Activated naive CD8-positive, alpha-beta T cell treated with anti-CD3 and anti-CD28 coated beads, Interleukin-2, amount 50 U/mL, for 24 hours (primary cell): ENCODE measurements at regions not wholly inside any gene's neighbourhood (a gene's known extent, or its start where the extent isn't known, plus 50 kb on each side); places are given as distances from the start of the nearest gene placed in this dataset.
"Not testable (repeated sequence)": the region's sequence is repeated elsewhere in the genome, so short reads cannot be mapped to it uniquely, and the experiment has no call there.

ENCODE experiments used
- ATAC-seq: fragments of 150-1000 bp; cut with Tn5 transposase; one replicate; pipeline ENCODE4 v1.10.0; 2021
- DNase-seq: peaks from one replicate; pipeline ENCODE4 v3.0.0; 2021
- H3K27ac Mint-ChIP-seq: one replicate; pipeline ENCODE4 v1.8.0; 2021; ENCODE audit warnings: mild to moderate bottlenecking, mixed read lengths
- H3K27me3 Mint-ChIP-seq: one replicate; pipeline ENCODE4 v1.8.0; 2021; ENCODE audit warnings: mixed read lengths
- H3K36me3 Mint-ChIP-seq: one replicate; pipeline ENCODE4 v1.8.0; 2021; ENCODE audit warnings: low read depth, mixed read lengths
- H3K4me1 Mint-ChIP-seq: one replicate; pipeline ENCODE4 v1.8.0; 2021; ENCODE audit warnings: mixed read lengths
- H3K4me3 Mint-ChIP-seq: one replicate; pipeline ENCODE4 v1.8.0; 2021; ENCODE audit warnings: mild to moderate bottlenecking, moderate library complexity, mixed read lengths
- H3K9me3 Mint-ChIP-seq: one replicate; pipeline ENCODE4 v1.8.0; 2021; ENCODE audit warnings: mixed read lengths

DNA sequence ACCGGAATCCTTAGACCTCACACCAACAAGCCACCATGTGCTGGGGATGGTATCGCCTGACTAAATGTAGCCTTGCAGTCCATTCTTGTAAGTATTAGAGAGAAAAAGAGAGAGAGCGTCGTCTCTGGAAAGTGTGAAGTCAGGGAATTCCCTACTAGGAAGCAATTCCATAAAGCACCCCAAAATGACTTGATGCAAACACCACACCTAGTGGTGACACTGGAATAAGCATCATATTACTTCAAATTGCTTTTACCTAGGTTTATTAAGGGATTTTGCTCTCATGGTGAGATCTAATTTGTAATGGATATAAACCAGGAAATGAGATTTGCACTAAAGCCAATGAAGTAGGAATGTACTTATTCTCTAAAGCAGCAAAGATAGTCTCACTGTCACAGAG lies 111.4 kb upstream of the METTL9 start:
- H3K4me1 Mint-ChIP-seq, H3K4me3 Mint-ChIP-seq, H3K9me3 Mint-ChIP-seq, ATAC-seq, DNase-seq, H3K27ac Mint-ChIP-seq, H3K27me3 Mint-ChIP-seq, H3K36me3 Mint-ChIP-seq: not testable (repeated sequence)

DNA sequence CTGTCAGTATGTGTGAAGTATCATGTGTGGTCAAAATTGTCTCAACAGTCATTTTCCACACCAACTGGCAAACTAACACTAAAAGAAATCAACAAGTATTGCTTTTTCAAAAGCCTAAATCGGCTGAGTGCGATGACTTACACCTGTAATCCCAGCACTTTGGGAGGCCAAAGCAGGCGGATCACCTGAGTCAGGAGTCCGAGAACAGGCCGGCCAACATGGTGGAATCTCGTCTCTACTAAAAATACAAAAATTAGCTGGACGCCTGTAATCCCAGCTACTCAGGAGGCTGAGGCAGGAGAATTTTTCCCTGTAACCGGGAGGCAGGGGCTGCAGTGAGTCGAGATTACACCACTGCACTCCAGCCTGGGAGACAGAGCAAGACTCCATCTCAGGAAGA lies 100.3 kb upstream of the METTL9 start:
- H3K9me3 Mint-ChIP-seq, H3K27ac Mint-ChIP-seq, DNase-seq, H3K4me3 Mint-ChIP-seq, ATAC-seq, H3K27me3 Mint-ChIP-seq, H3K36me3 Mint-ChIP-seq: not testable (repeated sequence)
- peaks cover 16% of the 10 kb centered on the region for H3K4me1 Mint-ChIP-seq

DNA sequence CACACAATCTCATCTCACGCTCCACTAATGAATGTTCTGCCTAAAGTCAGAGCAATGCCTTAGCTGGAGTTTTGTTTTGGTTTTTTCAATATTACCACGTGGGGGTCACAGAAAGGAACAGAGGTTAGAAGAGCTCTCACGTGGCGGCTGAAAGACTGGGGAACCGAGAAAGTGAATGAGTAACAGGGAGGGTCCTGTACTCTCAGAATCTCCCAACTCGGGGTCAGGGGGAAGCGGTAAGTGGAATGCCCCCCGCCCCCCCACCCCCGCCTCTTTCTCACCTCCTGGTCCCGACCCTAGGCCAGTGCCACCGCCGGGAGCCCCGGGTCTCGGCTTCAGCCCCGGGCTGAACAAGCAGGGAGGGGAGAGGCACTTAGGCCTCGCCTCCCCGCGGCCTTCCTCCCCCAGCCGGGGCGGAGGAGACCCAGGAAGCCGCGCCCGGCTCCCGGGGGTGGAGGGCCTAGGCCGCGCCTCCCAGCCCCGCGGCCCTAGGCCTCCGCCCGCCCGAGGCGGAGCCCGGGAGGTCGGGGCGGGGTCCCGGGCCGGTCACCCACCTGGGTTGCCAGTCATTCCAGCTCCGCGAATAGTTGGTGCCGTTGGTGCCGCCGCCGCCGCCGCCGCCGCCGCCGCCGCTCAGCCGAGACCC lies 98.0 kb upstream of the METTL9 start:
- ATAC-seq: peak; percentile 73
- Mint-ChIP-seq H3K4me3 (peak overlapping the region; percentile 81), H3K4me1 (peaks cover 23% of the 10 kb centered on the region), H3K27ac (peak overlapping the region; percentile 87)
- not testable (repeated sequence) for H3K36me3 Mint-ChIP-seq, H3K9me3 Mint-ChIP-seq, H3K27me3 Mint-ChIP-seq
- peak; percentile 58 for DNase-seq

DNA sequence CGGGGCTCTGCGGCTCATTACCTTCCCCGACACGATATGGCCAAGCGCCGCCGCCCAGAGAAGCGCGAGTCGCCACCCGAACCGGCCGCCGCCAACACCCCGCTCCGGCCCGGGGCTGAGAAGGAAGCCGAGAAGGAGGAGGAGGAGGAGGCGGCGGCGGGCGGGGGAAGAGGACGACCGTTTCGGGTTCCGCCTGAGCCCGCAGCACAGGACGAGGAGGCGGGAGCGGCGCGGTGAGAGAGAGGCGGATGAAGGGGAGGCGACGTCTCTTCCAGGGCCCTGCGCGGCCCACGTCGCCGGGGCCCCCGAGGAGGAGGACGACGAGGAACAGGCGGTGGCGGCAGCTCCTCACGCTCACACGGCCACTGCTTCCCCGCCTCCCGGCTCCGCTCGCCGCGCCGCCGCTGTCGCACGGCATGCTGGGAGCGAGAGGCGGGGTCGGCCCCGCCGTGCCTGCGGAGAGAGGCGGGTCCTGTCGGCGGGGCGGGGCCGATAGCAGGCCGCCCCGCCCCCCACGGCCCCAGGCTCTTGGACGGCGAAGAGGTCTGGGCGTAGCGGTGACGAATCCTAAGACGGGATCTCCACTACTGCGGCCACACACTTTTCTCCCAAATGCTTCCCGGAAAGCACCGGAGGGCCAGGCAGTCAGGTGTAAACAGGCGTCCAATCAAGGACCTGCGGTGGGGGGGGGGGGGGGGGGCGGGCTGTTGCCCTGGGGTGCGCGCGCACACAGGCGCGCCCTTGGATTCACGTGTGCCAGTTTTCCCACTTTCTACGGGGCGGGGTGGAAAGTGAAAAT lies 97.3 kb upstream of the METTL9 start:
- DNase-seq (peak; percentile 92), ATAC-seq (peak; percentile 82)
- H3K9me3 Mint-ChIP-seq: no peaks in the 10 kb centered on the region
- H3K4me1 Mint-ChIP-seq: peaks cover 30% of the 10 kb centered on the region
- H3K27me3 Mint-ChIP-seq: no peaks in the 10 kb centered on the region
- H3K4me3 Mint-ChIP-seq: peak overlapping the region; percentile 81
- peak overlapping the region; percentile 87 for H3K27ac Mint-ChIP-seq
- peaks cover 10% of the 10 kb centered on the region for H3K36me3 Mint-ChIP-seq

DNA sequence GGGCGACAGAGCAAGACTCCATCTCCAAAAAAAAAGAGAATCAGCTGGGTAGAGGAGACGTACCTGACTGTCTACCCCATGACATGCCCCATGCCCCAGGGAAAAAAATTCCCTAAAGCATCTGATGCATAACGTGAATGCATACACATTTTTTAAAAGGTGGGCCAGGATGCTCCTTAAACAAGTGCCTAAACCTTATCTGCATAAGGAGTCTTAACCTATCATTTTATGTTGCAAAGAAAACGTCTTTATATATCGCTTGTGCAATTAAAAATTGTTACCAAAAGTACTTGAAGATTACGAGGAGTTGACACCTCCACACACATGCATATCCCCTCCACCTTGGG lies 95.8 kb upstream of the METTL9 start:
- not testable (repeated sequence) for H3K4me3 Mint-ChIP-seq, ATAC-seq, H3K9me3 Mint-ChIP-seq, H3K27me3 Mint-ChIP-seq
- Mint-ChIP-seq H3K36me3 (peaks cover 17% of the 10 kb centered on the region), H3K4me1 (peaks cover 40% of the 10 kb centered on the region), H3K27ac (peak overlapping the region; percentile 81)
- peak; percentile 1 for DNase-seq

DNA sequence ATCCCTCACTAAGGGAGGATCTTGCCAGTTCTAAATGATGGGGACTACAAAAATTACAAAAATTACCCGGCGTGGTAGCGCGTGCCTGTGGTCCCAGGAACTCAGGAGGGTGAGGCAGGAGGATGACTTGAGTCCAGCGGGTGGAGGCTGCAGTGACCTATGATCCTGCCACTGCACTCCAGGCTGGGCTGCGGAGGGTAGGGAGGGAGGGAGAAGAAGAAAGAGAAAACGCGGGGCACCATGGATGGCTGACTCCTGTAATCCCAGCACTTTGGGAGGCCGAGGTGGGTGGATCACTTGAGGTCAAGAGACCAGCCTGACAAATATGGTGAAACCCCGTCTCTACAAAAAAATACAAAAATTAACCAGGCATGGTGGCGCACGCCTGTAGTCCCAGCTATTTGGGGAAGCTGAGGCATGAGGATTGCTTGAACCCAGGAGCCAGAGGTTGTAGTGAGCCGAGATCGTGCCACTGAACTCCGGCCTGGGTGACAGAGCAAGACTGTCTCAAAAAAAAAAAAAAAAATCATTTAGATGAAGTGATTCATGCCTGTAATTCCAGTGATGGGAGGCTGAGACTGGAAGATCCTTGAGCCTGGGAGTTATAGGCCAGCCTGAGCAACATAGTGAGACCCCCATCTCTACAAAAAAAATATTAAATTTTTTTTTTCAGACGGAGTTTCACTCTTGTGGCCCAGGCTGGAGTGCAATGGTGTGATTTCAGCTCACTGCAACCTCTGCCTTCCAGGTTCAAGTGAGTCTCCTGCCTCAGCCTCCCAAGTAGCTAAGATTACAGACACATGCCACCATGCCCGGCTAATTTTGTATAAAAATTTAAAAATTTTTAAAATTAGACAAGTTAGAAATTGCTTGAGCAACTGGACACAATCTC lies 95.2 kb upstream of the METTL9 start:
- Mint-ChIP-seq H3K27ac (peak overlapping the region; percentile 52), H3K36me3 (peaks cover 18% of the 10 kb centered on the region), H3K4me1 (peaks cover 47% of the 10 kb centered on the region)
- H3K4me3 Mint-ChIP-seq, H3K9me3 Mint-ChIP-seq, ATAC-seq, H3K27me3 Mint-ChIP-seq: not testable (repeated sequence)
- DNase-seq: peak; percentile 2

DNA sequence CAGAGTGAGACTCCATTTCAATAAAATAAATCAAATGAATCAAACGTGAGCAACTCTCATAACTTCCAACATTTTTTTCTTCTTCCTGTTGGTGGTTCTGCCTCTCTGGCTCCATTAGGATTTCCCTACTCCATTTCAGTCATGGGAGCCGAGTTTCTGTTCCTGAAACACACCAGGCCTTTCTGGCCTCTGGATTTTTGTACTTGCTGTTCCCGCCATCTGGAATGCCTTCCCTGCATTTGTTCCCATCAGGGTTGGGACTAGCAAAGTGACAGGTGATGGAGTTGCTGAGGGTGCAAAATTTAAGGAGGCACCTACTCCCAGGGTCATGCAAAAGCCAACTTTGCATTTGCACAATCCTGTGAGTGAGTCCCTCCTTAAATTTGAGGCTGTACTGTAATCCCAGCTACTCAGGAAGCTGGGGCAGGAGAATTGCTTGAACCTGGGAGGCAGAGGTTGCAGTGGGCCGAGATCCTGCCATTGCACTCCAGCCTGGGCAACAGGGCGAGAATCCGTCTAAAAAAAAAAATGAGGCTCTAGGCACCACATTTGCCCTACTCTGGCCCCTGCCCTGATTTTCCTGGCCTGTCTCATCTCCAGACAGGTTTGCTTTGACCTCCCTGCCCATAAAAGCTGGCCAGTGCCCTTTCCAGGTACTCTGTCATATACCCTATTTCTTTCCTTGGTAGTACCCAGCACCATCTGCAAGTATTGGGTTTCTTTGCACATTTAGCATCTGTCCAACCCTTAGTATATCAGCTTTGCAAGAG lies 93.4 kb upstream of the METTL9 start:
- H3K4me3 Mint-ChIP-seq, H3K27me3 Mint-ChIP-seq, H3K9me3 Mint-ChIP-seq, ATAC-seq: not testable (repeated sequence)
- Mint-ChIP-seq H3K4me1 (peaks cover 61% of the 10 kb centered on the region), H3K36me3 (peaks cover 23% of the 10 kb centered on the region), H3K27ac (peak overlapping the region; percentile 72)
- DNase-seq: peak; percentile 1

DNA sequence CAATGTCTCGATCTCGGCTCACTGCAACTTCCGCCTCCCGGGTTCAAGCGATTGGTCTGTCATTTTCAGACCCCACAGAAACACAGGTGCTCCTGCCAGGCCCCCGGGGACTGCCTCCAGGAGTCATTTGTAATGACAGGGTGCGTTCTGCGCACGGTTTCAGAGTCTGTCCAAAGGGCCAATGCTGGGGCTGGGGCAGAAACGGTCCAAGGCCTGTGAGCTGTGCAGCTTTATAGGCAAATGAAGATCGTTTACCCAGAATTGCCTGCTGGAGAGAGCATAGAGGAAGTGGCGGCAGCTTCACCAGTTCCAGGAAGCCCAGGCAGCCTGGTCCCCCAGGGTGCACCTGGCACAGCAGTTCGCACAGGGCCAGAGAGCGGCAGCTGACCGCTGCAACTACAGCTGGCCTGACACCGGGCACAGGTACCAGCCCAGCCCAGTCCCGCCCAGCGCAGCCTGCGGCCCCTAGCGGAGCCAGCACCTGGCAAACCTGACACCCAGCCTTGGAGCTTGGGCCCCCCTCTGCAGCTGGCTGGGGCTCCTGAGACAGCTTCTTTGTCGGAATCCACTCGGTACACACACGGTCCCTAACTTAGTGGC lies 92.4 kb upstream of the METTL9 start:
- peak; percentile 58 for DNase-seq
- not testable (repeated sequence) for H3K9me3 Mint-ChIP-seq, H3K27me3 Mint-ChIP-seq
- H3K4me3 Mint-ChIP-seq: peak overlapping the region; percentile 63
- peaks cover 28% of the 10 kb centered on the region for H3K36me3 Mint-ChIP-seq
- H3K4me1 Mint-ChIP-seq: peaks cover 70% of the 10 kb centered on the region
- H3K27ac Mint-ChIP-seq: peak overlapping the region; percentile 88
- peak; percentile 42 for ATAC-seq

DNA sequence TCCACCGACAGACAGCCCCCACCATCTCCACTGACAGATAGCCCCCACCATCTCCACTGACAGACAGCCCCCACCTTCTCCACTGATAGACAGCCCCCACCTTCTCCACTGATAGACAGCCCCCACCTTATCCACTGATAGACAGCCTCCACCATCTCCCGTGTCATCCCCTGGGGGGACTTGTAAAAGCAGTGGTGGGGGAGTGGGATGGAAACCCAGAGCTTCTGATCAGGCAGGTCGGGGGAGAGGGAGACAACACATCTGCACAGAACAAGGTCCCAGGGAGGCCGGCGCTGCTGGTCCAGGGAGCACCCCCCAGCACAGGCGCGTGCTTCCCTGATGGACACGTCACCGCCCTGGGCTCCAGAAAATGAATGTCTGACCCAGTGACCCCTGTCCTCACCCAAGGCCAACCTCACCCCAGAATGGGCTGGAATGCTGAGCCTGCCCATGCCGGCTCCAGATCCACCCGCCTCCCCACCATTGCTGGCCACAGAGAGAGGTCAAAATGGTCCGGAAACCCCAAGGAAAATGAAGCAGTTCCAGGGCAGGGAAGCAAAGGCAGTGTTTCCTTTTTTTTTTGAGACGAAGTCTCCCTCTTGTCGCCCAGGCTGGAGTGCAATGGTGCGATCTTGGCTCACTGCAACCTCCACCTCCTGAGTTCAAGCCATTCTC lies 91.6 kb upstream of the METTL9 start:
- peaks cover 31% of the 10 kb centered on the region for H3K36me3 Mint-ChIP-seq

DNA sequence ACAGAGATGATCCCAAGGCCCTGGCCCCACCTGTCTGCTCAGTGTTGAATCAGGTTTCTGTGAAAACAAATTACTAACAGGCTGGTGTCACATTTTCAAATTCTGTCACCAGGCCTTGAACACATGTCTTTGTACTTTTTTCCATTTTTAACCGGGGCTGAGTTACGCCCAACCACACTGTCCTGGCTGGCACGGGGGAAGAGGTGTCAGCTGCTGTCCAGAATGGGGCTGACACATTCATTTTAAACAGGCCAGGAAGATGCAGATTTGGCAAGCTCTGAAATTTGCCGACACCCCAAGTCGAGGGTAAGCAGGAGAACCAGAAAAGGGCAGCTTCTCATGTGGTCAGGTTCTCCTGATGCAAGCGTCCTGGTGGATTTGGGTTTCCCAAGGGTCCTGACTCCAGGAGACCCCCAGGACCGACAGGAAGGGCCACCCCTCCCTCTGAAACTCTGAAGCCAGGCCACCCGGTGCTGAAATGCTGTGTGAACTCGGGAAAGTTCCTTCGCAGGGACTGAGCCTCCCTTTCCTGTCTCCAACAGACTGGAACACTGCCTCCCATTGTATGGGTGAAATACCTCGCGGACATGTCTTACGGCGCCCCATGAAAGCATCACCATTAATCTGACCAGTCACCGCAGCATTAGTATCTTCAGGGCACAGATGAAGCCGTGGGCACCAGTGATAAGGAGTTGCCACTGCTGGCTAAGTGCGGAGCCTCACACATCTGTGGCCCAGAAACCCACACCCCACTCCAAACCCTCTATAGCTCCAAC lies 90.5 kb upstream of the METTL9 start:
- Mint-ChIP-seq H3K4me1 (peaks cover 67% of the 10 kb centered on the region), H3K36me3 (peaks cover 28% of the 10 kb centered on the region), H3K4me3 (peak overlapping the region; percentile 69), H3K27ac (peak overlapping the region; percentile 88)
- ATAC-seq: peak; percentile 55
- H3K9me3 Mint-ChIP-seq, H3K27me3 Mint-ChIP-seq, DNase-seq: not testable (repeated sequence)

More for the DNA sequence above, 91.6 kb upstream of the METTL9 start:
- H3K9me3 Mint-ChIP-seq, H3K27me3 Mint-ChIP-seq, DNase-seq, ATAC-seq: not testable (repeated sequence)
- Mint-ChIP-seq H3K27ac (peak overlapping the region; percentile 88), H3K4me1 (peaks cover 71% of the 10 kb centered on the region), H3K4me3 (peak overlapping the region; percentile 69)

DNA sequence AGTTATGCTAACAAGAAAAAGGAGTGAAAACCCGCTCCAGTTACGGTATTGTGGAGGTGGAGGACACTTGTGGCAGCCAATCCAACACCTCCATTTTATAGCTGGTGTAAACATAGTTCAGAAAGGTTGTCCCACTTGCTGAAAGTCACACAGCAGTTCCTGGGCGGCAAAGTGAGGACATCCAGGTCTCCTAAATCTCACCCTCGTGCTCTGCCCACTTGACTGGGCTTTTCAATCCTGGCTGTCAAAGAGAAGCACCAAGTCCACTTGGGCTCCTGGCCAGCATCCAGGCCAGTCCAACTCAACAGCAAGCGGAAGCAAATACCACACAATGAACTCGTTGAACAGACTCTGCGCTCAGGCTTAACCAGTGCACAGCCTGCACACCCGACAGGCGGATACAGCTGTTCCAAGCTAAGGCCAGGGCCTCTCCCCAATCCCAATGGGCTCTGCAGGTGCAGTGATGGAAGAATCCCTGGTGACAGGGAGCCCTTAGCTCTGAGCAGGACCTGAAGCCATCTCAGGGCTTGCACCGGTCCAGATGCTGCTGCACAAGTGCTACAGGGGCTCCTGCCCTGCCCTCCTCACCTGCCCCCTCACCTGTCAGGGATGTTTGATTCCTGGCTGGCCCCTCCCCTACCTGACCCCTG lies 89.8 kb upstream of the METTL9 start:
- not testable (repeated sequence) for DNase-seq, ATAC-seq, H3K9me3 Mint-ChIP-seq, H3K4me3 Mint-ChIP-seq, H3K27me3 Mint-ChIP-seq
- Mint-ChIP-seq H3K27ac (peak overlapping the region; percentile 88), H3K4me1 (peaks cover 72% of the 10 kb centered on the region), H3K36me3 (peaks cover 33% of the 10 kb centered on the region)

DNA sequence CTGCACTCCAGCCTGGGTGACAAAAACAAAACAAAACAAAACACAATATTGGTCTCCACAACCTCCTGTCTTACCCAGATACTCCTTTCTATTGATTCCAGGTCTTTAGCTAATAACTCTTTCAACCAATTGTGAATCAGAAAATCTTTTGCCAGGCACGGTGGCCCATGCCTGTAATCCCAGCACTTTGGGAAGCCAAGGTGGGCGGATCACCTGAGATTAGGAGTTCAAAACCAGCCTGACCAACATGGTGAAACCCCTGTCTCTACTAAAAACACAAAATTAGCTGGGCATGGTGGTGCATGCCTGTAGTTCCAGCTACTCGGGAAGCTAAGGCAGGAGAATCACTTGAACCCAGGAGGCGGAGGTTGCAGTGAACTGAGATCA lies 88.5 kb upstream of the METTL9 start:
- ATAC-seq, H3K27ac Mint-ChIP-seq, DNase-seq, H3K9me3 Mint-ChIP-seq, H3K4me3 Mint-ChIP-seq, H3K27me3 Mint-ChIP-seq: not testable (repeated sequence)
- Mint-ChIP-seq H3K4me1 (peaks cover 80% of the 10 kb centered on the region), H3K36me3 (peaks cover 41% of the 10 kb centered on the region)
